ENCODE measurements at regions not wholly inside any gene's neighbourhood (a gene's known extent, or its start where the extent isn't known, plus 50 kb on each side); places are given as distances from the start of the nearest gene placed in this dataset.

GRCh38 chr1:214146523-214146922, 134.4 kb upstream of the SMYD2 start:
- no peak for TF ChIP-seq MYC (IDR thresholded peaks at IDR 0.05; ENCODE audit: low read depth, low read length)
- TF ChIP-seq MAX (IDR thresholded peaks at IDR 0.05; ENCODE audit: low read depth, low read length) = no peak
- no peak for TF ChIP-seq CTCF (IDR thresholded peaks at IDR 0.05; ENCODE audit: low read depth, low read length)
- TF ChIP-seq POLR2A (IDR thresholded peaks at IDR 0.05; ENCODE audit: extremely low read depth, insufficient read length) = no peak
- no peak for DNase-seq (ENCODE audit: low read depth)
- H3K4me3 ChIP-seq (ENCODE audit: low read depth, low read length) = no peak overlapping the region

- H3K4me3 ChIP-seq (ENCODE audit: low read depth, low read length) = no peak overlapping the region
- TF ChIP-seq POLR2A (IDR thresholded peaks at IDR 0.05; ENCODE audit: extremely low read depth, insufficient read length) = no peak
- TF ChIP-seq CTCF (IDR thresholded peaks at IDR 0.05; ENCODE audit: low read depth, low read length) = no peak
- no peak for TF ChIP-seq MYC (IDR thresholded peaks at IDR 0.05; ENCODE audit: low read depth, low read length)
- no peak for TF ChIP-seq MAX (IDR thresholded peaks at IDR 0.05; ENCODE audit: low read depth, low read length)
- DNase-seq (ENCODE audit: low read depth) = no peak
These were observed 126.2 kb upstream of the SMYD2 start for GRCh38 chr1:214154596-214155292.

GRCh38 chr1:214155987-214156625, 124.9 kb upstream of the SMYD2 start:
- no peak overlapping the region for H3K4me3 ChIP-seq (ENCODE audit: low read depth, low read length)
- TF ChIP-seq POLR2A (IDR thresholded peaks at IDR 0.05; ENCODE audit: extremely low read depth, insufficient read length) = no peak
- TF ChIP-seq CTCF (IDR thresholded peaks at IDR 0.05; ENCODE audit: low read depth, low read length) = no peak
- TF ChIP-seq MAX (IDR thresholded peaks at IDR 0.05; ENCODE audit: low read depth, low read length) = no peak
- no peak for TF ChIP-seq MYC (IDR thresholded peaks at IDR 0.05; ENCODE audit: low read depth, low read length)
- DNase-seq (ENCODE audit: low read depth) = no peak

GRCh38 chr1:214164173-214164572, 116.8 kb upstream of the SMYD2 start:
- TF ChIP-seq CTCF (IDR thresholded peaks at IDR 0.05; ENCODE audit: low read depth, low read length) = no peak
- TF ChIP-seq MAX (IDR thresholded peaks at IDR 0.05; ENCODE audit: low read depth, low read length) = no peak
- TF ChIP-seq MYC (IDR thresholded peaks at IDR 0.05; ENCODE audit: low read depth, low read length) = no peak
- DNase-seq (ENCODE audit: low read depth) = peak; percentile 5
- H3K4me3 ChIP-seq (ENCODE audit: low read depth, low read length) = no peak overlapping the region

- H3K4me3 ChIP-seq (ENCODE audit: low read depth, low read length) = no peak overlapping the region
- DNase-seq (ENCODE audit: low read depth) = no peak
- no peak for TF ChIP-seq POLR2A (IDR thresholded peaks at IDR 0.05; ENCODE audit: extremely low read depth, insufficient read length)
- TF ChIP-seq CTCF (IDR thresholded peaks at IDR 0.05; ENCODE audit: low read depth, low read length) = no peak
- no peak for TF ChIP-seq MYC (IDR thresholded peaks at IDR 0.05; ENCODE audit: low read depth, low read length)
- TF ChIP-seq MAX (IDR thresholded peaks at IDR 0.05; ENCODE audit: low read depth, low read length) = no peak
These were observed 115.0 kb upstream of the SMYD2 start for GRCh38 chr1:214165850-214166374.

All from NB4 (cell line).